ENCODE measurements at regions not wholly inside any gene's neighbourhood (a gene's known extent, or its start where the extent isn't known, plus 50 kb on each side); places are given as distances from the start of the nearest gene placed in this dataset.

- TF ChIP-seq CTCF (IDR thresholded peaks at IDR 0.05) = no peak
- TF ChIP-seq NR2C2 (CRISPR knock-in tag; IDR thresholded peaks at IDR 0.05) = no peak
- TF ChIP-seq USF2 (CRISPR knock-in tag; IDR thresholded peaks at IDR 0.05) = no peak
- no peak for TF ChIP-seq ESRRA (CRISPR knock-in tag; IDR thresholded peaks at IDR 0.05; ENCODE audit: borderline replicate concordance)
- no peak for TF ChIP-seq MLX (CRISPR knock-in tag; IDR thresholded peaks at IDR 0.05)
- TF ChIP-seq GABPB1 (CRISPR knock-in tag; IDR thresholded peaks at IDR 0.05) = no peak
- TF ChIP-seq AFF4 (CRISPR knock-in tag; IDR thresholded peaks at IDR 0.05; ENCODE audit: borderline replicate concordance) = no peak
- no peak for TF ChIP-seq ATF2 (CRISPR knock-in tag; IDR thresholded peaks at IDR 0.05; ENCODE audit: borderline replicate concordance, low read depth)
Observed at GRCh38 chr2:62430146-62430545, 75.8 kb downstream of the TMEM17 start.

Measured in WTC11 (cell line).